K562 (cell line): ENCODE measurements at regions not wholly inside any gene's neighbourhood (a gene's known extent, or its start where the extent isn't known, plus 50 kb on each side); places are given as distances from the start of the nearest gene placed in this dataset.

ENCODE experiments used
- ATAC-seq: fragments of 200-7000 bp; cut with Tn5 transposase; 3 replicates; pipeline ENCODE4 v1.9.1; 2020; ENCODE audit warnings: moderate library complexity
- BruUV-seq: library from RNA; stranded (reverse); fragments of 400-500 nt; replicated peaks from 2 replicates; lab custom pipeline; 2021; lab: Mats Ljungman, UMichigan
- CTCF ChIA-PET: fragments of 300-600 bp; formaldehyde crosslinking; extraction: SDS; loops from one replicate; lab custom pipeline; 2021; ENCODE audit warnings: low intra/inter-chr PET ratio; lab: Yijun Ruan, JAX
- POLR2A ChIA-PET: fragments of 300-600, 350-650 bp; sonication (Branson Sonifier 250); formaldehyde crosslinking; extraction: SDS; loops from one replicate; lab custom pipeline; 2021; ENCODE audit warnings: antibody characterized with exemption, inconsistent platforms; lab: Yijun Ruan, JAX
- DNase-seq, 4 experiments: peaks; one replicate each; pipeline versions ENCODE4 v3.0.0 to v3.0.0-alpha.2; 2011 to 2018; ENCODE audit warnings: low spot score in 3 of 4, mixed read lengths in 3 of 4; ENCODE audit errors: extremely low read depth in 1 of 4
- FAIRE-seq: peaks from 2 replicates; lab custom pipeline; 2011; peaks lifted over from hg19 to GRCh38; lab: Jason Lieb, UNC
- H2AFZ ChIP-seq: 2 replicates; pipeline ENCODE4 v1.6.0; 2011; ENCODE audit warnings: low read depth, low read length, control low read depth, inconsistent platforms
- H3K27ac ChIP-seq: fragments of 200-600 bp; 3 replicates; pipeline ENCODE4 v1.8.0; 2011; ENCODE audit warnings: low read depth, mild to moderate bottlenecking, control low read depth, inconsistent platforms, low read length, moderate library complexity, mixed read lengths; ENCODE audit errors: extremely low read depth
- H3K27me3 ChIP-seq, 2 experiments: fragments of 300-600 bp in 1 of 2; 2 replicates in 1 of 2; 3 replicates in 1 of 2; pipeline versions ENCODE4 v1.6.0 to v1.8.0; 2011; ENCODE audit warnings: inconsistent platforms in 2 of 2, low read length in 2 of 2, mild to moderate bottlenecking in 1 of 2, mixed read lengths in 1 of 2, moderate library complexity in 1 of 2; ENCODE audit not compliant: control insufficient read depth in 2 of 2, insufficient read depth in 2 of 2
- H3K36me3 ChIP-seq: fragments of 300-600 bp; 3 replicates; pipeline ENCODE4 v1.8.0; 2011; ENCODE audit warnings: mild to moderate bottlenecking, low read length, inconsistent platforms; ENCODE audit not compliant: control insufficient read depth, insufficient read depth
- H3K4me1 ChIP-seq, 2 experiments: fragments of 200-600 bp in 1 of 2; replicated peaks in 1 of 2; 2 replicates in 1 of 2; 3 replicates in 1 of 2; pipeline versions ENCODE4 v1.5.1 to v1.8.0; 2011; ENCODE audit warnings: inconsistent platforms in 2 of 2, low read length in 2 of 2, mild to moderate bottlenecking in 1 of 2, mixed read lengths in 1 of 2, moderate library complexity in 1 of 2; ENCODE audit not compliant: control insufficient read depth in 2 of 2, insufficient read depth in 2 of 2
- H3K4me2 ChIP-seq: 2 replicates; pipeline ENCODE4 v1.6.1; 2011; ENCODE audit warnings: low read length, control low read depth, inconsistent platforms, mixed read lengths; ENCODE audit not compliant: insufficient read depth
- H3K4me3 ChIP-seq: fragments of 200-600 bp; sonication (generic), shearing (Covaris generic); 2 replicates; pipeline ENCODE4 v1.5.1; 2016; ENCODE audit warnings: control low read depth, inconsistent platforms
- H3K79me2 ChIP-seq: fragments of 200-600 bp; 3 replicates; pipeline ENCODE4 v1.8.0; 2011; ENCODE audit warnings: low read length, inconsistent platforms; ENCODE audit not compliant: control insufficient read depth, insufficient read depth
- H3K9ac ChIP-seq, 2 experiments: 2 replicates each; pipeline versions ENCODE4 v1.6.0 to v1.6.1; 2011; ENCODE audit warnings: low read depth in 2 of 2, low read length in 2 of 2, control low read depth in 1 of 2, inconsistent platforms in 1 of 2, mild to moderate bottlenecking in 1 of 2, mixed read lengths in 1 of 2; ENCODE audit not compliant: insufficient read depth in 1 of 2
- H3K9me1 ChIP-seq: one replicate; pipeline ENCODE4 v1.6.0; 2011; ENCODE audit warnings: inconsistent platforms, mild to moderate bottlenecking, low read length, moderate library complexity; ENCODE audit not compliant: control insufficient read depth, insufficient read depth
- H3K9me3 ChIP-seq: replicated peaks from 2 replicates; pipeline ENCODE4 v1.5.1; 2011; ENCODE audit warnings: low read depth, low read length, inconsistent platforms; ENCODE audit not compliant: control insufficient read depth, insufficient read depth
- H4K20me1 ChIP-seq: replicated peaks from 2 replicates; pipeline ENCODE4 v1.6.1; 2011; ENCODE audit warnings: low read length, inconsistent platforms, mixed read lengths; ENCODE audit not compliant: control insufficient read depth, insufficient read depth
- ASH1L ChIP-seq: fragments of 450-650 bp; IDR thresholded peaks from 2 replicates; pipeline ENCODE4 v1.6.1; 2018; ENCODE audit warnings: borderline replicate concordance, mild to moderate bottlenecking, low read depth; ENCODE audit not compliant: partially characterized antibody
- BCL6 ChIP-seq: fragments of 250-450 bp; sonication (Bioruptor Pico); IDR thresholded peaks from 2 replicates; pipeline ENCODE4 v1.4.0; 2020
- ELK1 ChIP-seq: sonication (generic); formaldehyde crosslinking; IDR thresholded peaks from 2 replicates; pipeline ENCODE4 v1.8.1; 2022; ENCODE audit warnings: missing genetic modification reagents
- IRF2 ChIP-seq: sonication (generic); formaldehyde crosslinking; IDR thresholded peaks from 2 replicates; pipeline ENCODE4 v1.8.1; 2022; ENCODE audit warnings: mild to moderate bottlenecking, missing genetic modification reagents
- JUN ChIP-seq, 2 experiments: sonication (generic) in 1 of 2; formaldehyde crosslinking in 1 of 2; IDR thresholded peaks; 2 replicates each; pipeline versions ENCODE4 v1.6.1 to v1.8.0; 2012 to 2022; ENCODE audit warnings: borderline replicate concordance in 2 of 2, mild to moderate bottlenecking in 2 of 2, improper control_type of control experiment in 1 of 2, low read depth in 1 of 2, low read length in 1 of 2, missing genetic modification reagents in 1 of 2
- MECOM ChIP-seq: fragments of 250-450 bp; sonication (Bioruptor Pico); IDR thresholded peaks from 2 replicates; pipeline ENCODE4 v1.8.0; 2022; ENCODE audit warnings: inconsistent platforms
- NFATC3 ChIP-seq: fragments of 450-650 bp; IDR thresholded peaks from 2 replicates; pipeline ENCODE4 v1.6.1; 2017; ENCODE audit warnings: mild to moderate bottlenecking
- SRSF3 ChIP-seq: fragments of 200-400 bp; formaldehyde crosslinking; IDR thresholded peaks from 2 replicates; pipeline ENCODE4 v1.6.1; 2016; ENCODE audit warnings: mild to moderate bottlenecking, low read length, moderate library complexity; ENCODE audit not compliant: insufficient read depth
- STAT5B ChIP-seq: fragments of 250-450 bp; sonication (Bioruptor Pico); IDR thresholded peaks from 2 replicates; pipeline ENCODE4 v1.8.0; 2021; ENCODE audit warnings: mild to moderate bottlenecking, inconsistent platforms
- TBL1XR1 ChIP-seq, 2 experiments: IDR thresholded peaks; 2 replicates each; pipeline ENCODE4 v1.6.1; 2012; ENCODE audit warnings: improper control_type of control experiment in 2 of 2, low read length in 2 of 2, mild to moderate bottlenecking in 1 of 2
- THRB ChIP-seq: fragments of 450-650 bp; formaldehyde crosslinking; conservative IDR thresholded peaks from 2 replicates; pipeline ENCODE4 v1.4.0; 2022; ENCODE audit warnings: mild to moderate bottlenecking, missing genetic modification characterization
- TOE1 ChIP-seq, 2 experiments: fragments of 450-650 bp in 1 of 2; sonication (generic) in 1 of 2; formaldehyde crosslinking in 1 of 2; IDR thresholded peaks; 2 replicates each; pipeline versions ENCODE4 v1.7.1 to v1.8.0; 2016 to 2022; ENCODE audit warnings: borderline replicate concordance in 2 of 2, mild to moderate bottlenecking in 2 of 2, antibody characterized with exemption in 1 of 2, inconsistent platforms in 1 of 2, low read depth in 1 of 2, missing genetic modification reagents in 1 of 2, moderate library complexity in 1 of 2
- ZFP30 ChIP-seq: fragments of 250-450 bp; sonication (Bioruptor Pico); IDR thresholded peaks from 2 replicates; pipeline ENCODE4 v1.8.0; 2022; ENCODE audit warnings: moderate library complexity, mild to moderate bottlenecking, inconsistent platforms, borderline replicate concordance
- WGBS: fragments of 100-300 bp; shearing (Covaris generic); methylation state at CpG from one replicate; pipeline ENCODE4 v1.1.6; 2016; ENCODE audit warnings: low coverage, mixed read lengths; ENCODE audit not compliant: insufficient coverage; ENCODE audit errors: missing lambda C conversion rate; 5-methylcytosine and 5-hydroxymethylcytosine counted together
- in situ Hi-C: fragments of 300-500 bp; cut with MboI; formaldehyde crosslinking; loops from 4 replicates; pipeline ENCODE4 v1.15.0; 2018; ENCODE audit warnings: inconsistent platforms, mixed read lengths
- intact Hi-C: fragments of 100-400 bp; cut with micrococcal nuclease; formaldehyde crosslinking; loops from 2 replicates; pipeline ENCODE4 v1.14.2; 2022

GRCh38 chr15:29554531-29554930, 267.7 kb downstream of the TJP1 start:
- CTCF ChIA-PET = no interaction called here
- Histone ChIP-seq H3K9me1 (no peaks in the 10 kb centered on the region), H3K36me3 (no peaks in the 10 kb centered on the region), H3K9ac (no peak overlapping the region), H3K27ac (no peak overlapping the region), H3K79me2 (no peaks in the 10 kb centered on the region), H2AFZ (no peak overlapping the region), H4K20me1 (no peaks in the 10 kb centered on the region), H3K27me3 (peaks cover 0 to 11% of the 10 kb centered on the region in 2 experiments; a peak in 2 of 5 replicates), H3K9me3 (no peaks in the 10 kb centered on the region), H3K4me2 (no peak overlapping the region), H3K4me3 (no peak overlapping the region), H3K4me1 (no peaks in the 10 kb centered on the region)
- no peak for FAIRE-seq
- TF ChIP-seq STAT5B (CRISPR knock-in tag) (no peak), BCL6 (CRISPR knock-in tag) (no peak), TBL1XR1 (IDR thresholded peaks at IDR 0.05; ENCODE audit: low read length in 2 of 2) (no peak), NFATC3 (no peak), THRB (CRISPR knock-in tag) (no peak), MECOM (CRISPR knock-in tag) (no peak), ZFP30 (CRISPR knock-in tag) (no peak), ELK1 (no peak), TOE1 (IDR thresholded peaks at IDR 0.05; ENCODE audit: borderline replicate concordance) (no peak), TOE1 (CRISPR knock-in tag; IDR thresholded peaks at IDR 0.05; ENCODE audit: borderline replicate concordance, low read depth) (no peak), JUN (IDR thresholded peaks at IDR 0.05; ENCODE audit: borderline replicate concordance, low read depth, low read length) (no peak), JUN (CRISPR knock-in tag; IDR thresholded peaks at IDR 0.05; ENCODE audit: borderline replicate concordance) (no peak), ASH1L (no peak), SRSF3 (no peak), IRF2 (CRISPR knock-in tag) (no peak)
- WGBS = 0% methylated on average over 4 of the region's 4 CpGs
- DNase-seq = no peak
- POLR2A ChIA-PET = no interaction called here
- no peak for ATAC-seq
- no TSS peak for BruUV-seq
- intact Hi-C loops = no loop called here
- in situ Hi-C loops = no loop called here
